T-cell (primary cell): ENCODE measurements at regions not wholly inside any gene's neighbourhood (a gene's known extent, or its start where the extent isn't known, plus 50 kb on each side); places are given as distances from the start of the nearest gene placed in this dataset.

Experiments used
- ATAC-seq, 4 experiments: fragments of 200-7000 bp in 3 of 4; fragments of 150-1000 bp in 1 of 4; cut with Tn5 transposase; replicated peaks in 1 of 4; 1 replicate in 3 of 4; 2 replicates in 1 of 4; pipeline ENCODE4 v1.10.0; 2021; ENCODE audit warnings: moderate library complexity in 3 of 4, mild to moderate bottlenecking in 2 of 4, moderate number of reproducible peaks in 1 of 4
- CTCF ChIA-PET, 2 donors: fragments of 300-600 bp; sonication (Branson Sonifier 250); formaldehyde crosslinking; loops; one replicate each; lab custom pipeline; 2022; ENCODE audit warnings: antibody characterized with exemption in 2 of 2; lab: Charles Lee
- POLR2A ChIA-PET, 2 donors: fragments of 300-600 bp; sonication (Branson Sonifier 250); formaldehyde crosslinking; loops; one replicate each; lab custom pipeline; 2022; ENCODE audit warnings: antibody characterized with exemption in 2 of 2; lab: Charles Lee
- DNase-seq, 35 experiments: peaks; one replicate each; pipeline versions ENCODE4 v3.0.0 to v3.0.0-alpha.2; 2013 to 2023
- H3K27ac ChIP-seq: one replicate; pipeline ENCODE4 v1.5.1; 2013; ENCODE audit warnings: low read length
- H3K27me3 ChIP-seq, 2 experiments: replicated peaks in 1 of 2; 1 replicate in 1 of 2; 2 replicates in 1 of 2; pipeline versions ENCODE4 v1.6.1 to v1.7.0; 2013; ENCODE audit warnings: low read length in 1 of 2, mixed read lengths in 1 of 2; ENCODE audit not compliant: control insufficient read depth in 2 of 2, insufficient read depth in 2 of 2; ENCODE audit errors: extremely low read depth in 1 of 2
- H3K36me3 ChIP-seq, 2 donors: 1 replicate in 1 of 2; 2 replicates in 1 of 2; pipeline versions ENCODE4 v1.6.1 to v1.7.0; 2013; ENCODE audit warnings: low read length in 1 of 2; ENCODE audit not compliant: control insufficient read depth in 2 of 2, insufficient read depth in 1 of 2; ENCODE audit errors: extremely low read depth in 1 of 2
- H3K4me1 ChIP-seq, 2 experiments: 1 replicate in 1 of 2; 2 replicates in 1 of 2; pipeline versions ENCODE4 v1.6.1 to v1.7.0; 2013; ENCODE audit warnings: low read length in 2 of 2, mixed read lengths in 1 of 2; ENCODE audit not compliant: insufficient read depth in 2 of 2, control insufficient read depth in 1 of 2; ENCODE audit errors: extremely low read depth in 1 of 2
- H3K4me3 ChIP-seq, 2 donors: 1 replicate in 1 of 2; 2 replicates in 1 of 2; pipeline versions ENCODE4 v1.5.1 to v1.7.0; 2013; ENCODE audit warnings: mild to moderate bottlenecking in 2 of 2, low read length in 1 of 2, moderate library complexity in 1 of 2; ENCODE audit not compliant: control insufficient read depth in 1 of 2; ENCODE audit errors: extremely low read depth in 1 of 2
- H3K9me3 ChIP-seq: 2 replicates; pipeline ENCODE4 v1.7.0; 2013
- H3K27ac Mint-ChIP-seq, 2 donors: one replicate each; pipeline ENCODE4 v1.8.0; 2020 to 2021; ENCODE audit warnings: mild to moderate bottlenecking in 2 of 2, mixed read lengths in 2 of 2
- H3K27me3 Mint-ChIP-seq, 2 donors: one replicate each; pipeline ENCODE4 v1.8.0; 2021 to 2022; ENCODE audit warnings: mixed read lengths in 2 of 2
- H3K36me3 Mint-ChIP-seq: one replicate; pipeline ENCODE4 v1.8.0; 2021; ENCODE audit warnings: mixed read lengths
- H3K4me1 Mint-ChIP-seq, 3 donors: one replicate each; pipeline ENCODE4 v1.8.0; 2020 to 2022; ENCODE audit warnings: mixed read lengths in 3 of 3, mild to moderate bottlenecking in 1 of 3
- H3K4me3 Mint-ChIP-seq, 3 donors: one replicate each; pipeline ENCODE4 v1.8.0; 2020 to 2022; ENCODE audit warnings: mild to moderate bottlenecking in 3 of 3, mixed read lengths in 3 of 3, moderate library complexity in 3 of 3
- H3K9me3 Mint-ChIP-seq, 3 donors: one replicate each; pipeline ENCODE4 v1.8.0; 2020 to 2022; ENCODE audit warnings: mixed read lengths in 3 of 3
- WGBS: methylation state at CpG from one replicate; pipeline ENCODE4 v1.1.5; 2013; ENCODE audit warnings: missing lambda C conversion rate; ENCODE audit not compliant: insufficient coverage; 5-methylcytosine and 5-hydroxymethylcytosine counted together

GRCh38 chr2:168365094-168365621 lies 90.9 kb upstream of the CERS6 start:
- Mint-ChIP-seq H3K27me3 (no peaks in the 10 kb centered on the region), H3K36me3 (no peaks in the 10 kb centered on the region), H3K4me1 (no peaks in the 10 kb centered on the region), H3K9me3 (no peaks in the 10 kb centered on the region), H3K4me3 (no peak overlapping the region), H3K27ac (no peak overlapping the region)
- DNase-seq = no peak
- no peaks in the 10 kb centered on the region for H3K9me3 ChIP-seq
- no peaks in the 10 kb centered on the region for H3K27me3 ChIP-seq
- ChIA-PET CTCF (interaction anchor here in 1 of 2 donors (0.6 to 1.0 kb wide), 2 partner anchors 17 to 345 kb away, joined by 3 read pairs; no protein-coding TSS in a partner anchor), POLR2A (interaction anchor here in 1 of 2 donors (0.5 kb wide), 1 partner anchor 1304 kb away, joined by 12 read pairs; no protein-coding TSS in a partner anchor)
- H3K4me1 ChIP-seq = no peaks in the 10 kb centered on the region
- H3K27ac ChIP-seq = no peak overlapping the region
- no peak for ATAC-seq
- H3K4me3 ChIP-seq = no peak overlapping the region
- H3K36me3 ChIP-seq = no peaks in the 10 kb centered on the region
- WGBS = 100% methylated on average over 2 of the region's 6 CpGs

GRCh38 chr2:168369031-168369430 lies 87.0 kb upstream of the CERS6 start:
- H3K36me3 Mint-ChIP-seq = peaks cover 2% of the 10 kb centered on the region
- CTCF ChIA-PET = interaction anchor here (0.6 to 0.8 kb wide), 2 partner anchors 17 to 225 kb away, joined by 3 read pairs; no protein-coding TSS in a partner anchor
- H3K4me1 ChIP-seq = peaks cover 0 to 10% of the 10 kb centered on the region in 2 experiments
- H3K4me1 Mint-ChIP-seq = peaks cover 15 to 26% (median 21%) of the 10 kb centered on the region in 3 donors
- H3K27ac Mint-ChIP-seq = no peak overlapping the region
- H3K27ac ChIP-seq = no peak overlapping the region
- H3K4me3 Mint-ChIP-seq = no peak overlapping the region
- H3K27me3 Mint-ChIP-seq = no peaks in the 10 kb centered on the region
- DNase-seq (no peak), ATAC-seq (no peak)
- H3K9me3 ChIP-seq = no peaks in the 10 kb centered on the region
- no peaks in the 10 kb centered on the region for H3K36me3 ChIP-seq
- POLR2A ChIA-PET = no interaction called here
- peaks cover 0 to 8% (median 4%) of the 10 kb centered on the region in 3 donors for H3K9me3 Mint-ChIP-seq
- no peak overlapping the region for H3K4me3 ChIP-seq
- no peaks in the 10 kb centered on the region for H3K27me3 ChIP-seq
- WGBS = no CpG with 5 or more reads among the region's 2 CpGs

- WGBS = no CpG with 5 or more reads among the region's 4 CpGs
- no peak overlapping the region for H3K27ac ChIP-seq
- H3K36me3 ChIP-seq = no peaks in the 10 kb centered on the region
- H3K36me3 Mint-ChIP-seq = peaks cover 2% of the 10 kb centered on the region
- H3K4me1 Mint-ChIP-seq = peaks cover 15 to 26% (median 21%) of the 10 kb centered on the region in 3 donors
- ChIA-PET CTCF (interaction anchor here (0.6 to 0.7 kb wide), 2 partner anchors 27 to 160 kb away, joined by 3 read pairs; no protein-coding TSS in a partner anchor), POLR2A (no interaction called here)
- peak overlapping the region in 1 of 3 donors; percentile 8 for H3K4me3 Mint-ChIP-seq
- H3K9me3 ChIP-seq = no peaks in the 10 kb centered on the region
- H3K9me3 Mint-ChIP-seq = peaks cover 0 to 11% (median 4%) of the 10 kb centered on the region in 3 donors
- H3K27ac Mint-ChIP-seq = peak overlapping the region; percentile 48 to 74
- H3K4me3 ChIP-seq = no peak overlapping the region
- no peaks in the 10 kb centered on the region for H3K27me3 Mint-ChIP-seq
- peaks cover 0 to 10% of the 10 kb centered on the region in 2 experiments for H3K4me1 ChIP-seq
- peak; percentile 31 to 61 (median 50) for ATAC-seq
- DNase-seq = peak in 2 of 35 experiments; percentile 4 to 6
- H3K27me3 ChIP-seq = no peaks in the 10 kb centered on the region
Measured at GRCh38 chr2:168371273-168372019, 84.6 kb upstream of the CERS6 start.

DNA sequence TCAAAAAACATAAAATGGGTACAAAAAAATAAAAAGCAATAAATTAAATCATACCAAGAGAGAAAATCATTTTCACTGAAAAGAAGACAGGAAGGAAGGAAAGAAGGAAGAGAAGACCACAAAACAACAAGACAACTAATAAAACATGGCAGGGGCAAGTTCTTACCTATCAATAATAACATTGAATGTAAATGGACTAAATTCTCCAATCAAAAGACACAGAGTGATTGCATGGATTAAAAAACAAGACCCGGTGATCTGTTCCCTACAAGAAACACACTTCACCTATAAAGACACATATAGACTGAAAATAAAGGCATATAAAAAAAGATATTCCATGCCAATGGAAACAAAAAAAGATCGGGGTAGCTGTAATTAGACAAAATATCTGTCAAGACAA lies 82.6 kb upstream of the CERS6 start:
- no CpG with 5 or more reads among the region's 2 CpGs for WGBS
- H3K27me3 ChIP-seq = no peaks in the 10 kb centered on the region
- CTCF ChIA-PET = interaction anchor here in 1 of 2 donors (0.6 kb wide), 1 partner anchor 1969 kb away, joined by 6 read pairs; no protein-coding TSS in a partner anchor

GRCh38 chr2:168375195-168375798 lies 80.8 kb upstream of the CERS6 start:
- peaks cover 15 to 32% (median 28%) of the 10 kb centered on the region in 3 donors for H3K4me1 Mint-ChIP-seq

More for the DNA sequence above, 82.6 kb upstream of the CERS6 start:
- Histone ChIP-seq H3K9me3 (no peaks in the 10 kb centered on the region), H3K4me1 (peaks cover 0 to 10% of the 10 kb centered on the region in 2 experiments), H3K36me3 (no peaks in the 10 kb centered on the region), H3K4me3 (no peak overlapping the region), H3K27ac (no peak overlapping the region)
- DNase-seq = no peak
- Mint-ChIP-seq H3K4me3 (no peak overlapping the region), H3K9me3 (peaks cover 0 to 13% (median 4%) of the 10 kb centered on the region in 3 donors), H3K4me1 (peaks cover 15 to 26% (median 21%) of the 10 kb centered on the region in 3 donors), H3K36me3 (peaks cover 2% of the 10 kb centered on the region), H3K27ac (no peak overlapping the region), H3K27me3 (no peaks in the 10 kb centered on the region)
- POLR2A ChIA-PET = no interaction called here
- no peak for ATAC-seq

More at GRCh38 chr2:168375195-168375798, 80.8 kb upstream of the CERS6 start:
- Histone ChIP-seq H3K27ac (no peak overlapping the region), H3K36me3 (no peaks in the 10 kb centered on the region), H3K4me1 (peaks cover 0 to 21% of the 10 kb centered on the region in 2 experiments), H3K9me3 (no peaks in the 10 kb centered on the region), H3K4me3 (no peak overlapping the region), H3K27me3 (no peaks in the 10 kb centered on the region)
- Mint-ChIP-seq H3K27ac (no peak overlapping the region), H3K36me3 (peaks cover 2% of the 10 kb centered on the region), H3K9me3 (peaks cover 0 to 13% (median 4%) of the 10 kb centered on the region in 3 donors), H3K27me3 (no peaks in the 10 kb centered on the region), H3K4me3 (no peak overlapping the region)
- ChIA-PET CTCF (interaction anchor here (0.6 kb wide), 3 partner anchors 191 to 508 kb away, joined by 3 to 4 read pairs (median 3); no protein-coding TSS in a partner anchor), POLR2A (no interaction called here)
- DNase-seq = no peak
- ATAC-seq = no peak
